Mesenchymal stem cell (in vitro differentiated cells and primary cell): ENCODE measurements at regions not wholly inside any gene's neighbourhood (a gene's known extent, or its start where the extent isn't known, plus 50 kb on each side); places are given as distances from the start of the nearest gene placed in this dataset.

Experiments used
- DNase-seq: peaks from one replicate; pipeline ENCODE4 v3.0.0-alpha.2; 2013
- H2AFZ ChIP-seq: one replicate; pipeline ENCODE4 v1.6.1; 2013; ENCODE audit warnings: low read depth, mild to moderate bottlenecking, control low read depth, inconsistent platforms, low read length, moderate library complexity
- H2AK5ac ChIP-seq: 2 replicates; pipeline ENCODE4 v1.6.1; 2013; ENCODE audit warnings: low read length, moderate library complexity, mild to moderate bottlenecking, inconsistent platforms; ENCODE audit not compliant: severe bottlenecking
- H2BK120ac ChIP-seq: one replicate; pipeline ENCODE4 v1.6.1; 2013; ENCODE audit warnings: low read depth, mild to moderate bottlenecking, inconsistent platforms, low read length, moderate library complexity
- H2BK12ac ChIP-seq, 2 experiments: one replicate each; pipeline ENCODE4 v1.6.1; 2013; ENCODE audit warnings: inconsistent platforms in 2 of 2, low read length in 2 of 2, mild to moderate bottlenecking in 2 of 2, moderate library complexity in 2 of 2, control low read depth in 1 of 2
- H2BK15ac ChIP-seq: one replicate; pipeline ENCODE4 v1.6.1; 2013; ENCODE audit warnings: mild to moderate bottlenecking, low read depth, inconsistent platforms; ENCODE audit not compliant: poor library complexity, severe bottlenecking
- H2BK5ac ChIP-seq: 2 replicates; pipeline ENCODE4 v1.6.1; 2013; ENCODE audit warnings: low read depth, mild to moderate bottlenecking, low read length, control low read depth, inconsistent platforms; ENCODE audit not compliant: poor library complexity, severe bottlenecking
- H3K14ac ChIP-seq, 2 experiments: one replicate each; pipeline ENCODE4 v1.6.1; 2013; ENCODE audit warnings: inconsistent platforms in 2 of 2, low read length in 2 of 2, control low read depth in 1 of 2, mild to moderate bottlenecking in 1 of 2, moderate library complexity in 1 of 2
- H3K18ac ChIP-seq, 2 experiments: one replicate each; pipeline ENCODE4 v1.6.1; 2013; ENCODE audit warnings: inconsistent platforms in 2 of 2, low read length in 2 of 2, control low read depth in 1 of 2, low read depth in 1 of 2, mild to moderate bottlenecking in 1 of 2
- H3K23ac ChIP-seq, 2 experiments: one replicate each; pipeline ENCODE4 v1.6.1; 2013; ENCODE audit warnings: inconsistent platforms in 2 of 2, low read length in 2 of 2, mild to moderate bottlenecking in 2 of 2, moderate library complexity in 2 of 2, control low read depth in 1 of 2
- H3K27ac ChIP-seq: 2 replicates; pipeline ENCODE4 v1.5.1; 2013; ENCODE audit warnings: mild to moderate bottlenecking, moderate library complexity, low read length, control low read depth, inconsistent platforms; ENCODE audit not compliant: poor library complexity, severe bottlenecking
- H3K27me3 ChIP-seq, 2 experiments: 2 replicates each; pipeline versions ENCODE4 v1.6.1 to v1.7.0; 2013; ENCODE audit warnings: low read length in 2 of 2, mild to moderate bottlenecking in 2 of 2, moderate library complexity in 2 of 2, control low read depth in 1 of 2, inconsistent platforms in 1 of 2; ENCODE audit not compliant: control insufficient read depth in 1 of 2, insufficient read depth in 1 of 2
- H3K36me3 ChIP-seq, 2 experiments: 2 replicates each; pipeline versions ENCODE4 v1.6.1 to v1.7.0; 2013; ENCODE audit warnings: low read length in 2 of 2, control low read depth in 1 of 2, inconsistent platforms in 1 of 2, low read depth in 1 of 2, mild to moderate bottlenecking in 1 of 2; ENCODE audit not compliant: insufficient read depth in 2 of 2, control insufficient read depth in 1 of 2
- H3K4ac ChIP-seq, 2 experiments: one replicate each; pipeline ENCODE4 v1.6.1; 2013; ENCODE audit warnings: inconsistent platforms in 2 of 2, low read length in 2 of 2, mild to moderate bottlenecking in 2 of 2, moderate library complexity in 2 of 2, control low read depth in 1 of 2, low read depth in 1 of 2
- H3K4me1 ChIP-seq: 2 replicates; pipeline ENCODE4 v1.6.1; 2013; ENCODE audit warnings: low read depth, low read length, control low read depth; ENCODE audit not compliant: control insufficient read depth, insufficient read depth
- H3K4me2 ChIP-seq: 2 replicates; pipeline ENCODE4 v1.6.1; 2013; ENCODE audit warnings: low read length, mild to moderate bottlenecking, inconsistent platforms; ENCODE audit not compliant: poor library complexity, severe bottlenecking
- H3K4me3 ChIP-seq, 2 experiments: 2 replicates each; pipeline versions ENCODE4 v1.5.1 to v1.7.0; 2013; ENCODE audit warnings: low read length in 2 of 2, mild to moderate bottlenecking in 2 of 2, control low read depth in 1 of 2, low read depth in 1 of 2; ENCODE audit not compliant: insufficient read depth in 1 of 2
- H3K79me1 ChIP-seq: replicated peaks from 2 replicates; pipeline ENCODE4 v1.6.1; 2013; ENCODE audit warnings: mild to moderate bottlenecking, control low read depth, low read length, inconsistent platforms; ENCODE audit not compliant: poor library complexity, severe bottlenecking
- H3K9ac ChIP-seq: 2 replicates; pipeline ENCODE4 v1.7.0; 2013; ENCODE audit warnings: mild to moderate bottlenecking, low read length, moderate library complexity
- H3K9me3 ChIP-seq: 2 replicates; pipeline ENCODE4 v1.7.0; 2013; ENCODE audit warnings: mild to moderate bottlenecking, low read length; ENCODE audit not compliant: control insufficient read depth
- H4K8ac ChIP-seq: one replicate; pipeline ENCODE4 v1.6.1; 2013; ENCODE audit warnings: inconsistent platforms, mild to moderate bottlenecking, low read length, moderate library complexity
- H4K91ac ChIP-seq: one replicate; pipeline ENCODE4 v1.6.1; 2013; ENCODE audit warnings: mild to moderate bottlenecking, low read length, inconsistent platforms
- WGBS: methylation state at CpG from one replicate; pipeline ENCODE4 v1.1.7; 2013; ENCODE audit warnings: mixed read lengths; 5-methylcytosine and 5-hydroxymethylcytosine counted together

DNA sequence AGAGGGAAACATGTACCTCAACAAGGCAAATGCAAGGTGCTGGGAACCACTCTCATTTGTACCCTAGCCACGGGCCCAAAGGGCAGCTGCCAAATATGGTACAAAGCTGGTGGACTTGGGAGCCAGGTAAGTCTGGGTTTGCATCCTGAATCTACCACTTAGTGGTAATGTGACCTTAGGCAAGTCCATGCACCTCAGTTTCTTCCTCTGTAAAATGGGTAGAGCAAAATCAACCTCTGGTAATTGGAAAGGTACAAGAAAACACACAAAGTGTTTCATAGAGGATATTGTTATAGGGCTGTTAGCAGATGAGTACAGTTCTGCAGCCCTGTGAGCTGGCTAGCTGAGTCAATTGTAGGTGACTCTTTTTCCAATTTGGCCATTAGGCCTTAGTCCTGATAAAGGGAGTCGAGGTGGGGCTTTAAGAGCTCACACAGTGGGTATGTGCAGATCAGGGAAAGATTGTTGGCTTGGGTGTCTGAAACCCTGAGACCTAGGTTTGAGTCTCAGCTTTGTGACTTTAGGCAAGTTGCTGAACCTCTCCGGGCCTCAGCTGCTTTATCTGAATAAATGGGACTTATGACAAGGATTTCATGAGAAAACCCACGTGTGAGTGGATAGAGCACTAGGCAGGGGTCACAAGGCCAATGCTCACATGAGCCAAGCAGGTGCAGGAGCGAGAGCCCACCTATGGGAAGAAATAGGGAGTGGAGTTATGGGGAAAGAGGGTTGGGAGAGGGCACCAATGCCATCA lies 121.3 kb upstream of the GDF10 start:
- Histone ChIP-seq H3K18ac (no peak overlapping the region), H2BK12ac (no peak overlapping the region), H3K27ac (no peak overlapping the region), H3K27me3 (peaks cover 0 to 36% of the 10 kb centered on the region in 2 experiments), H2BK120ac (no peak overlapping the region), H3K9ac (no peak overlapping the region), H3K4ac (no peak overlapping the region), H2AK5ac (no peak overlapping the region), H3K9me3 (no peaks in the 10 kb centered on the region), H4K91ac (no peak overlapping the region), H3K4me3 (no peak overlapping the region), H3K4me1 (no peaks in the 10 kb centered on the region), H3K23ac (no peak overlapping the region), H4K8ac (no peak overlapping the region), H2AFZ (no peak overlapping the region), H3K4me2 (no peak overlapping the region), H3K36me3 (no peaks in the 10 kb centered on the region), H3K14ac (no peak overlapping the region), H2BK15ac (no peak overlapping the region), H3K79me1 (no peaks in the 10 kb centered on the region), H2BK5ac (no peak overlapping the region)
- WGBS: 75% methylated on average over 4 of the region's 5 CpGs
- no peak for DNase-seq

DNA sequence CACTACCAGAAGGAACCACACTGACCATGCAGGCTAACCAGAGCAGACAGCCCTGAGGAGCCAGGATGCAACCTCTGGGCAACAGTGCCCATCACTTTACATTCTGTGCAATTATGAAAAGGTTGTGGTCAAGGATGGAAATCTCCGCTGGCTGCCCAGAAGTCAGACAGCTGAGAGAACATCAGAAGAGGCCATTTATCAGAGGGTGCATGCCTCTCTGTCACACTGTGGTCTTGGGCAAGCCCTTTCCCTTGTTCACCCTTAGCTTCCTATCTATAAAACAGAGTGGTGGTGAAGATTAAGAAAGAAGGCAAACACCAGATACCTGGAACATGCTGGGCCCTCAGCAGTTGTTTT lies 120.7 kb upstream of the GDF10 start:
- Histone ChIP-seq H3K23ac (no peak overlapping the region), H4K8ac (no peak overlapping the region), H4K91ac (no peak overlapping the region), H2BK120ac (no peak overlapping the region), H3K27me3 (peaks cover 0 to 31% of the 10 kb centered on the region in 2 experiments), H3K9ac (no peak overlapping the region), H3K4me3 (no peak overlapping the region), H2BK12ac (no peak overlapping the region), H3K79me1 (no peaks in the 10 kb centered on the region), H2BK15ac (no peak overlapping the region), H3K36me3 (no peaks in the 10 kb centered on the region), H3K4ac (no peak overlapping the region), H3K18ac (no peak overlapping the region), H3K14ac (no peak overlapping the region), H3K4me2 (no peak overlapping the region), H3K27ac (no peak overlapping the region), H3K9me3 (no peaks in the 10 kb centered on the region), H2BK5ac (no peak overlapping the region), H3K4me1 (no peaks in the 10 kb centered on the region), H2AFZ (no peak overlapping the region), H2AK5ac (no peak overlapping the region)
- DNase-seq: no peak
- 100% methylated on average over 1 of the region's 1 CpG for WGBS

DNA sequence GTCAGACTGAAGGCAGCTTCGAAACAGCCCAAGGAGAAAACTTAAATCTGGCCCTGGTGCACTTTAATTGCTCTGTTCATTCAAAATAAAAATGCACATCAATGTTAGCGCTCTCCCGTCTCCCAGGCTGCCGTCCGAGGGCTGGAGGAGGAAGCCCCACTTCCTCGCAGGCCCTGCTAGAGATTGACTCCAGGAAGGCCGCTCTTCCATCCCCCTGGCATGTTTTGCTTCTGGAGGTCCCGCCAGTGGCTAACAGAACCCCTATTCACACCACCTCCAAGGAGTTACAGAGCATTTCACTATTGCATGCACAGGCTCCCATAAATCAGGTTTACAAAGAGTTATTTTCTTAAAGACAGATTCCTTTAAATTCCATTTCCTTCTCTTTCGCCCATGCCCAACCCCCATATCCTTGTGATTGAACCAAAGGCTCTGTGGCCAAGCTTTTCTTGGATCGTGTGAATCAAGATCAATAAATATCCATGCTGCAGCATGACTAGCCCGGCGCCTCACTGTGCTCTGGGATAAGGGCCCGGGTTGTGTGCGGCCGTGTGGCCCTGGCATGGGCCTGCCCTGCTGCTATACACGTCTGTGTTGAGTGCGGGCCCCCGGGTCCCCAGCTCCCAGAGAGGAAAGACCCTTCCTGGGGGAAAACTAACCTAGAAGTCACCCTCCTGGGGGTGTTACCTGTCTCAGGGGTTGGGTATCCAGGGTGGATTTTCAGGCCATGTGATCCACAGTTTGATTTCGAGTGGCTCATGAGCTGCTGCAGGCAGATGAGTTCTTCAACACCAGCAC lies 118.7 kb upstream of the GDF10 start:
- H3K4me3 ChIP-seq: no peak overlapping the region
- no peak for DNase-seq
- H3K9ac ChIP-seq: no peak overlapping the region
- no peak overlapping the region for H2AFZ ChIP-seq
- peaks cover 0 to 17% of the 10 kb centered on the region in 2 experiments for H3K27me3 ChIP-seq
- no peaks in the 10 kb centered on the region for H3K9me3 ChIP-seq
- H4K91ac ChIP-seq: no peak overlapping the region
- H3K18ac ChIP-seq: no peak overlapping the region
- H4K8ac ChIP-seq: no peak overlapping the region
- no peak overlapping the region for H3K23ac ChIP-seq
- H2BK12ac ChIP-seq: no peak overlapping the region
- 92% methylated on average over 19 of the region's 19 CpGs for WGBS
- no peaks in the 10 kb centered on the region for H3K79me1 ChIP-seq
- H2AK5ac ChIP-seq: no peak overlapping the region
- no peaks in the 10 kb centered on the region for H3K36me3 ChIP-seq
- H2BK5ac ChIP-seq: peak overlapping the region; percentile 24
- no peak overlapping the region for H3K14ac ChIP-seq
- H2BK15ac ChIP-seq: no peak overlapping the region
- no peak overlapping the region for H3K27ac ChIP-seq
- no peak overlapping the region for H3K4me2 ChIP-seq
- no peaks in the 10 kb centered on the region for H3K4me1 ChIP-seq
- no peak overlapping the region for H2BK120ac ChIP-seq
- H3K4ac ChIP-seq: no peak overlapping the region

DNA sequence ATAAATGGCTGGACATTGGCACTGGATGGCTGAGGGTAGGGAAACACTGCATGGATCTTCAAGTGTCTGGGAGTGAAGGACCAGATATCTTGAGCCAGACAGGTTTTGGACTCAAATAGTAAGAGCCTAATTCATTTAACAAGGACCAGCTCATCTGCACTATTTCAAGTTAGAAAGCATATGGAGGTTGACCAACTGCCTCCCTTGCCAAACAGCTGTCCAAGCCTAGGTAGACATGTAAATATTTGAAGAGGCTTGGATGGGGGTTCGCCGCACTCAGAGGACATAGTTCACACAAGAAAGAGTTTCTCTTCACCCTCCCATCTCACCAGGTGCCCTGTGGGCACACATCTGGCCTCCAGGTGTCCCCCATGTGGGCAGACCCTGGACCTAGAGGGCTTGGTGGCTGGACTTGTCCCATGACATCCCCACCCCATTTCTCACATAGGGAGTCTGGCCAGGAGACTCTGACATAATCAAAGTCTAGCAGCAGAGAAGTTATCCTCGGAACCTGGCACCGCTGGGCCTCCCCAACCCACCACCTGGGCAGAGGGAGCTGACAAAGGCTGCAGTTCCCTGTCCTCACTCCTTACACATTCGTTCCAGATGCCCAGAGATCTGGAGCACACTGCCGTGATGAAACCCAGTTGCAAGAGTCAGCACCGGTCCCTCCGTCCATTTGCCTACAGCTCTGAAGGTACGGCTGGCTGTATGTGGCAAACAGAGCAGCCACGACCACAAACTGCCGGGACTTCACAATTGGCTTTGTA lies 116.9 kb upstream of the GDF10 start:
- Histone ChIP-seq H4K91ac (no peak overlapping the region), H3K79me1 (no peaks in the 10 kb centered on the region), H2BK5ac (no peak overlapping the region), H3K9me3 (no peaks in the 10 kb centered on the region), H3K4me2 (no peak overlapping the region), H2BK15ac (no peak overlapping the region), H3K14ac (no peak overlapping the region), H3K23ac (no peak overlapping the region), H3K9ac (no peak overlapping the region), H2BK12ac (no peak overlapping the region), H3K4me3 (no peak overlapping the region), H2BK120ac (no peak overlapping the region), H3K27ac (no peak overlapping the region), H2AK5ac (no peak overlapping the region), H4K8ac (no peak overlapping the region), H3K27me3 (peaks cover 6 to 14% of the 10 kb centered on the region in 2 experiments), H3K18ac (no peak overlapping the region), H2AFZ (no peak overlapping the region), H3K4me1 (no peaks in the 10 kb centered on the region), H3K4ac (no peak overlapping the region), H3K36me3 (no peaks in the 10 kb centered on the region)
- 88% methylated on average over 11 of the region's 11 CpGs for WGBS
- no peak for DNase-seq
